A673 (cell line): ENCODE measurements at regions not wholly inside any gene's neighbourhood (a gene's known extent, or its start where the extent isn't known, plus 50 kb on each side); places are given as distances from the start of the nearest gene placed in this dataset.
A peak's percentile ranks its signal among the peaks of the same experiment; 100 is the strongest.

Experiments used
- BruUV-seq: library from RNA; stranded (reverse); fragments of 400-500 nt; replicated peaks from 2 replicates; lab custom pipeline; 2021; lab: Mats Ljungman, UMichigan
- CTCF ChIA-PET: fragments of 300-600 bp; sonication (Branson Sonifier 250); formaldehyde crosslinking; loops from one replicate; lab custom pipeline; 2022; ENCODE audit warnings: antibody characterized with exemption; lab: Charles Lee
- POLR2A ChIA-PET: fragments of 300-600 bp; sonication (Branson Sonifier 250); formaldehyde crosslinking; loops from one replicate; lab custom pipeline; 2022; ENCODE audit warnings: antibody characterized with exemption; ENCODE audit not compliant: low non-redundant PET; lab: Charles Lee
- DNase-seq: peaks from one replicate; pipeline ENCODE4 v3.0.0-alpha.2; 2015; ENCODE audit warnings: low spot score
- H3K27ac ChIP-seq: fragments of 200-600 bp; sonication (generic); 2 replicates; pipeline ENCODE4 v1.5.1; 2016; ENCODE audit warnings: mixed run types, low read depth, mild to moderate bottlenecking, mixed read lengths, antibody characterized with exemption, low read length; ENCODE audit not compliant: poor library complexity, severe bottlenecking
- H3K27me3 ChIP-seq: fragments of 200-600 bp; sonication (generic); replicated peaks from 2 replicates; pipeline ENCODE4 v1.6.1; 2017; ENCODE audit warnings: mixed run types, low read depth, mild to moderate bottlenecking, mixed read lengths, antibody characterized with exemption, low read length; ENCODE audit not compliant: insufficient read depth, poor library complexity
- H3K36me3 ChIP-seq: fragments of 200-600 bp; sonication (generic); 2 replicates; pipeline ENCODE4 v1.6.1; 2016; ENCODE audit warnings: mixed run types, mild to moderate bottlenecking, mixed read lengths, antibody characterized with exemption, low read length; ENCODE audit not compliant: insufficient read depth, poor library complexity, severe bottlenecking
- H3K4me1 ChIP-seq: fragments of 200-600 bp; sonication (generic); 2 replicates; pipeline ENCODE4 v1.6.1; 2017; ENCODE audit warnings: mixed run types, mild to moderate bottlenecking, mixed read lengths, antibody characterized with exemption, low read length; ENCODE audit not compliant: insufficient read depth, poor library complexity, severe bottlenecking
- H3K4me3 ChIP-seq: fragments of 200-600 bp; sonication (generic); 2 replicates; pipeline ENCODE4 v1.5.1; 2016; ENCODE audit warnings: low read depth, mixed run types, mild to moderate bottlenecking, mixed read lengths, low read length; ENCODE audit not compliant: poor library complexity, severe bottlenecking
- H3K9me3 ChIP-seq: fragments of 200-600 bp; sonication (generic); 2 replicates; pipeline ENCODE4 v1.6.1; 2016; ENCODE audit warnings: mixed run types, low read depth, mild to moderate bottlenecking, mixed read lengths, antibody characterized with exemption, low read length; ENCODE audit not compliant: poor library complexity, severe bottlenecking
- EZH2 ChIP-seq: fragments of 200-600 bp; sonication (generic); IDR thresholded peaks from 2 replicates; pipeline ENCODE4 v1.6.1; 2017; ENCODE audit warnings: borderline replicate concordance, low read depth, mild to moderate bottlenecking, mixed read lengths, antibody characterized with exemption, low read length; ENCODE audit not compliant: poor library complexity, severe bottlenecking
- intact Hi-C: fragments of 100-400 bp; cut with micrococcal nuclease; formaldehyde crosslinking; loops from one replicate; pipeline ENCODE4 v1.10.0; 2022; ENCODE audit not compliant: unreplicated experiment
- TF ChIP-seq, protein P1 (sequence below): fragments of 300-800, 200-600 bp; sonication (generic); conservative IDR thresholded peaks from 2 replicates; pipeline ENCODE4 v1.5.1; 2017; ENCODE audit warnings: low read depth, mild to moderate bottlenecking, antibody characterized with exemption, low read length, moderate library complexity, mixed read lengths

GRCh38 chr4:16293210-16293838 lies 67.1 kb upstream of the TAPT1 start:
- Histone ChIP-seq H3K27me3 (no peaks in the 10 kb centered on the region), H3K4me1 (peaks cover 23% of the 10 kb centered on the region), H3K27ac (no peak overlapping the region), H3K4me3 (no peak overlapping the region), H3K9me3 (peaks cover 4% of the 10 kb centered on the region), H3K36me3 (no peaks in the 10 kb centered on the region)
- intact Hi-C loops: loop anchor here (5.0 to 10.0 kb wide), 5 partner anchors 89 to 1179 kb away; no protein-coding TSS in a partner anchor
- no TSS peak for BruUV-seq
- CTCF ChIA-PET: no interaction called here
- TF ChIP-seq, protein P1, sequence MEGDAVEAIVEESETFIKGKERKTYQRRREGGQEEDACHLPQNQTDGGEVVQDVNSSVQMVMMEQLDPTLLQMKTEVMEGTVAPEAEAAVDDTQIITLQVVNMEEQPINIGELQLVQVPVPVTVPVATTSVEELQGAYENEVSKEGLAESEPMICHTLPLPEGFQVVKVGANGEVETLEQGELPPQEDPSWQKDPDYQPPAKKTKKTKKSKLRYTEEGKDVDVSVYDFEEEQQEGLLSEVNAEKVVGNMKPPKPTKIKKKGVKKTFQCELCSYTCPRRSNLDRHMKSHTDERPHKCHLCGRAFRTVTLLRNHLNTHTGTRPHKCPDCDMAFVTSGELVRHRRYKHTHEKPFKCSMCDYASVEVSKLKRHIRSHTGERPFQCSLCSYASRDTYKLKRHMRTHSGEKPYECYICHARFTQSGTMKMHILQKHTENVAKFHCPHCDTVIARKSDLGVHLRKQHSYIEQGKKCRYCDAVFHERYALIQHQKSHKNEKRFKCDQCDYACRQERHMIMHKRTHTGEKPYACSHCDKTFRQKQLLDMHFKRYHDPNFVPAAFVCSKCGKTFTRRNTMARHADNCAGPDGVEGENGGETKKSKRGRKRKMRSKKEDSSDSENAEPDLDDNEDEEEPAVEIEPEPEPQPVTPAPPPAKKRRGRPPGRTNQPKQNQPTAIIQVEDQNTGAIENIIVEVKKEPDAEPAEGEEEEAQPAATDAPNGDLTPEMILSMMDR: no peak
- TF ChIP-seq EZH2: no peak
- DNase-seq: peak; percentile 14
- POLR2A ChIA-PET: no interaction called here

DNA sequence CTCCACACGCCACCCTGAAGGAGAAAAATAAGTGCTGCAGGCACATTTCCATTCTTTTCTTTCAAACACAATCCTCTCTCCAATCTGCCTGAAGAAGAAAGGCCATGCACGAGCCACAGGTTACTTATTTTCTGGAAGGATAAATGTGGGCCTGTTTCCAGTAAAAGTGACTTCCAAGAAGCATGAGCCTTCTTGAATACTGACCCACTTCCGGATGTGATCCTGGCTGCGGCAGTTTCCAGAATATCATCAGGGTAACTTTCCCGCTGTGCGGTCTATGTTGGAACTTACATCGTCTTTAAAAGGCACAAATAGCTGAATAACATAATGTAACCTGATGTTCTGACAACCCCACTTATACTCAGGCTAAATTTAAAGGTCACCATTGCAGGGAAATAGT lies 66.3 kb upstream of the TAPT1 start:
- no peak for DNase-seq
- no peak overlapping the region for H3K27ac ChIP-seq
- TF ChIP-seq, protein P1: no peak
- no peak for TF ChIP-seq EZH2
- H3K4me3 ChIP-seq: no peak overlapping the region
- H3K27me3 ChIP-seq: no peaks in the 10 kb centered on the region
- no peaks in the 10 kb centered on the region for H3K36me3 ChIP-seq
- ChIA-PET CTCF (no interaction called here), POLR2A (no interaction called here)
- H3K9me3 ChIP-seq: peaks cover 4% of the 10 kb centered on the region
- peaks cover 23% of the 10 kb centered on the region for H3K4me1 ChIP-seq
- BruUV-seq: no TSS peak
- intact Hi-C loops: loop anchor here (5.0 to 10.0 kb wide), 5 partner anchors 90 to 1180 kb away; no protein-coding TSS in a partner anchor

- TF ChIP-seq EZH2: no peak
- TF ChIP-seq, protein P1: no peak
- BruUV-seq: no TSS peak
- Histone ChIP-seq H3K9me3 (no peaks in the 10 kb centered on the region), H3K4me1 (peaks cover 23% of the 10 kb centered on the region), H3K4me3 (peak overlapping the region; percentile 18), H3K36me3 (no peaks in the 10 kb centered on the region), H3K27me3 (no peaks in the 10 kb centered on the region), H3K27ac (peak overlapping the region; percentile 56)
- ChIA-PET CTCF (interaction anchor here (0.7 to 1.2 kb wide), 5 partner anchors 290 to 1157 kb away, joined by 3 to 6 read pairs (median 5); no protein-coding TSS in a partner anchor), POLR2A (interaction anchor here (0.6 kb wide), 1 partner anchor 176 kb away, joined by 3 read pairs; no protein-coding TSS in a partner anchor)
- DNase-seq: peak; percentile 57
- intact Hi-C loops: loop anchor here (1.0 to 10.0 kb wide), 8 partner anchors 91 to 1181 kb away; no protein-coding TSS in a partner anchor
Observed at GRCh38 chr4:16290681-16291420, 64.6 kb upstream of the TAPT1 start.
